GM19351 (cell line): ENCODE measurements at regions not wholly inside any gene's neighbourhood (a gene's known extent, or its start where the extent isn't known, plus 50 kb on each side); places are given as distances from the start of the nearest gene placed in this dataset.

Source experiments
- ATAC-seq: cut with Tn5 transposase; IDR thresholded peaks from one replicate; pipeline ENCODE4 v1.9.1; 2021; ENCODE audit warnings: mild to moderate bottlenecking, moderate library complexity; ENCODE audit not compliant: unreplicated experiment

DNA sequence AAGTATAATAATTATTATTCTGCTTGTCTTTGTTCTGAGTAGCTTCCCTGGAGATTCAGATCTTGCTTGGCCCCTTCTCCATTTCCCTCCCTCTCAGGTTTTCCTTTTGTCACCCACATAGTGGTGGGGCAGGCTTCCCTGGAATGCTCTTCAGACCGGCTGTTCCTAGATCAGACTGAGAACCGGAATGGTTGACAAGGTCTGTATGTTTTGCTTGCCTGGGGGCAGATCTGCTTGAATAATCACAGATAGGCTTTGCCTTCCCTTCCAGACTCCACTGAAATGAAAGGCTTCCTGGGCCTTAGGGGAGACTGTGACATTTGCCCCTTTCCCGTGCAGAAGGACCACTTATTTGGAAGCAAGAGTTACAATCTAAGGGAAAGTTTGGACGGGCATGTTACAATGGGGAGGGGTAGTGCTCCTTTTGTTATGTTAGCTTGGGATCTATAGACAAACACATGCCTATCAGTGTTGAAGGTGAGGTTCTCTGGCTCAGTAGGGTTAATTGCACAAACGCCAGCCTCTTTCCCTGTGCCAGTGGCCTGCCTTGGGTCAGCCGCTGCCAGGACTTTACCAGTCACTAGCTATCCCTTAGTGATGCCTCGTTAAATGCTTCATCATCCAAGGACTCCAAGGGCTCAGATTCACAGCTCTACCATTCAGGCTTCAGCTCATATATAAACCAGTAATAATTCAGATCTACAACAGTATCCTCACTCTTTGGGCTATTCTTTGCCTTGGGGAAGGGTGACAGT, 178.6 kb downstream of the SNAPC1 start:
- ATAC-seq, result no peak

DNA sequence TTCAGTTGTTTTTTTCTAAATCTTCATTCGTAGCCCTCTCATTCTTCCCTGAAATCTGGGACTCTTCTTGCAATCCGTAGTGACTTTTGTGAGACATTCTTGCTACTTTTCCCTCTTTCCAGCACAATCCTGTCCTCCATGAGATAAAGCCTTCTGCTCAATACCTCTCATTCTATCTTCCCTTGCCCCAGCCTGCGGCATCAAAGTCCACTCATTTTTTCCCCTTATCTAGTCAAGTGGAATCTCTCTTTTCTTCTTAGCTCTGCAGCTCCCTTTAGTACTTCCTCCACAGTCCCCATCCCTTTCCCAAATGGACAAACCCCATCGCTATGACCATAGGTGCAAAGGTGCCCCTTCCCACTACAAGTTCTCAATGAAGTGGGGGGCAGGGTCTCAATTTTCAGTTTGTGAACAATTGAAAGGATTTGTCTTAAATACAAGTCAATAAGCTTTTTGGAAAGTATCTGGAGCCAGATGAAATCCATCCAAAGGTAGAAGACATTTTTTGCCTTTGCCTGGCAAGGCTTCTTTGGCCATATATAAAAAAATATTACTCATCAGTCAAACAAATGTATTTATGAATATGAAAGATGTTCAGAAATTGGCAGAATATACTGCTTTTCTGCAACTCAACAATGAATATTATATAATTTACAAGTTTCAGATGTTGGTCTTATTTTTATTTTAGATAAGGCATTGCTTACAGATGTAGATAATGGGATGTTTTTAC, 179.4 kb downstream of the SNAPC1 start:
- ATAC-seq, result no peak

DNA sequence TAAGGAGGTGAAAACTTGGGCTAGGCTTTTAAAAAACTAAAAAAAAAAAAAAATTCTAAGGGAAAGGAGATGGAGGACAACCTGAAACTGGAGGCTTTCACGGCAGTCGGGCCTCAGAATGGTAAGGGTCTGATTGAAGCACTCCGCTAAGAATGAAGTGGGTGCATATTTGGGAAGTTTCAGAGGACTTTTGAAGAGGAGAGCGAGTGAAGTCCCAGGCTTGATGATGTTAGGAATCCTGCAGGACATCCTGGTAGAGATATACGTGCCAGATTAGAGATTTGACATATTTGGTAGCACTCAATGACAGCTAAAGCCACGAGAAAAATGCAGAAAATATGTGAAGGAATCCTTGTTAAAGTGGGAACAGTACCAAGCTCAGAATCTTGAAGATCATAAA, 186.2 kb downstream of the SNAPC1 start:
- ATAC-seq, result no peak

DNA sequence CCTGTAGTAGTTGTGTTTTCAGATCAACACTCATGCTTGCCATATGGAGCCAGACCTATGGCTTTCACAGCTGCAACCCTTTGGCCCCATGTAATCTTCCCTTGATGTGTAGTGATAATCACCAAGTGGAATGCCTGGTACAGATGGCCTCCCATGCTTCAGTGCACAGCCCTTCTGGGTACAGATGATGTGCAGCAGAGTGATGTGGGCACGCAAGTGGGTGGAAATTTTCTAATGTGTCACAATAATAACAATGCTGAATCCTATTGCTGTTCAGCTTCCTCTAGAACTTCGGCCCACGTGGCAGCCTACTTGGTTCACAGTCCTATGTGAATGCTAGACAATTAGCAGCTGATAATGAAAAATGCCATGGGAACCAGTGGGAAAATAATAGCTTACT, 188.1 kb downstream of the SNAPC1 start:
- no peak for ATAC-seq

DNA sequence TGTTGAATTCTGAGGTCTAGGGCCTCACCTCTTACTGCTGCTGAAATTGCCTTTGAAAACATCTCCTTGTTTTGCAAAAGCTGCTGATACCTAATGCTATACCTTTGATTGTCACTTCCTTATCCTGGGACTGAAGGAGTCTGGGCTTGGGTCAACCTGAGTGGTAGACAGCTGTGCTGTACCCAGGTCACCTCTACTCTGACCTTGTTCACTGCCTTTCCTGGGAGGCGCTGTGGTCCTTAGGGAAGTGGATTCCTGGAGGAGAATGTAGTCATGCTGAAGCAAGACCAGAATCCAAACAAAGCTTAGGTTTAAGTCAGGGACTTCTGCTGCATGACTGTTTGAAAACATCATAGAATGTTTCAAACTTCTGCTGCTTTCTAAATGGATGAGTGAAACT, 191.4 kb downstream of the SNAPC1 start:
- no peak for ATAC-seq

DNA sequence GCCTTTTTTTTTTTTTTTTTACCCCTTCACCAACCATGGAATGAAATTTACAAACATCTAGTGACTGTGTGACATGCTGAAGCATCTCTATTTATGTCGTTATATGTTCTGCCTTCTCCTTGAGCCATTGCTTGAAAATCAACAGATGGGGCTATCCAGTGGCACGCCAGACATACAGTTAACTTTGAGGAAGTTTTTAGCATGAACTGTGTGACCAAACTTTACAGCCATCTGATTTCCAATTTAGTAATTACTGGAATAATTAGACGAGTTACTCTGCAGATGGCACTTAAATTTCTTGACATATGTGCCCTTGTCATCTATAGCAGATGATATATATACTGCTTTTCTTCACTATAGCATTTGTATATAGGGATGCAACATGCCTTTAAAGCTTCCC, 192.1 kb downstream of the SNAPC1 start:
- no peak for ATAC-seq

DNA sequence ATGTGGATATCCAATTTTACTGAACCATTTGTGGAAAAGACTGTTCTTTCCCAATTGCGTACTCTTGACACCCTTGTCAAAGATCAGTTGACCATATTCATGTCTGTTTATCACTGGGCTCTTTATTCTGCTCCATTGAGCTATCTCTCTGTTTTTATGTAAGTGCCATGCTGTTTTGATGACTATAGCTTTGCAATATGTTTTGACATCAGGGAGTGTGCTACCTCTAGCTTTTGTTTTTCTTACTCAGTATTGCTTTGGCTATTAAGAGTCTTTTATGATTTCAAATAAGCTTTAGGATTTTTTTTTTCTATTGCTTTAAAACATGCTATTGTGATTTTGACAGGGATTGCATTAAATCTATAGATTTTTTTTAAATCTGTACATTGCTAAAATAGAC, 194.3 kb downstream of the SNAPC1 start:
- ATAC-seq, result no peak

DNA sequence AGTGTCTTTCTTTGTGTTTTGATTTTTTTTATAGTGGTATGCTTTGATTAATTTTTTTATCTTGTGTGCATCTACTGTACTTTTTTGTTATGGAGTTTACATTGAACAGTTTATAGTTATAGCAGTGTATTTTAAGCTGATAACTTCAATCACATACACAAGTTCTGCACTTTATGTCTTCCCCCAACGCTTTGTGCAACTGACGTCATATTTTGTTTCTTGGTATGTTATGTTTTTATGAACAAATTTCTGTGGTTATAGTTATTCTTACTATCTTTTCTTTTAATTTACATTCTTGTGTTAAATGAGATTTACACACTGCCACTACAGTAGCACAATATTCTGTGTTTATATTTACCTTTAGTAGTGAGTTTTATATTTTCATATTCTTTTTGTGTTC, 197.1 kb downstream of the SNAPC1 start:
- no peak for ATAC-seq

DNA sequence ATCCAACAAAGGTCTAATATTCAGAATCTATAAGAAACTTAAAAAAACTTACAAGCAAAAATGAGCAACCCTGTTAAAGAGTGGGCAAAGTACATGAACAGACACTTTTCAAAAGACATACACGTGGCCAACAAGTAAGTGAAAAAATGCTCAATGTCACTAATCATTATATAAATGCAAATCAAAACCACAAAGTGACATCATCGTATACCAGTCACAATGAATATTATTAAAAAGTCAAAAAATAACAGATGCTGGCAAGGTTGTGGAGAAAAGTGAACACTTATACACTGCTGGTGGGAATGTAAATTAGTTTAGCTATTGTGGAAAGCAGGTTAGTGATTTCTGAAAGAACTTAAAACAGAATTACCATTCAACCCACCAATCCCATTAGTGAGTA, 199.1 kb downstream of the SNAPC1 start:
- ATAC-seq, result no peak

DNA sequence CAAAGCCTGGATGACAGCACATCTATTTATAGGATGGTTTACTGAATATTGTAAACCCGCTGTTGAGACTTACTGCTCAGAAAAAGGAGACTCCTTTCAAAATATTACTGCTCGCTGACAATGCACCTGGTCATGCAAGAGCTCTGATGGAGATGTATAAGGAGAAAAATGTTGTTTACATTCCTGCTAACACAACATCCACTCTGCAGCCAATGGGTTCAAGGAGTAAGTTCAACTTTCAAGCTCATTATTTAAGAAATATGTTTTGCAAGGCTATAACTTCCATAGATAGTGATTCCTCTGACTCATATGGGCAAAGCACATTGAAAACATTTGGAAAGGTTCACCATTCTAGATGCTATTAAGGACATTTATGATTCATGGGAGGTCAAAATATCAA, 201.7 kb downstream of the SNAPC1 start:
- ATAC-seq, result no peak

DNA sequence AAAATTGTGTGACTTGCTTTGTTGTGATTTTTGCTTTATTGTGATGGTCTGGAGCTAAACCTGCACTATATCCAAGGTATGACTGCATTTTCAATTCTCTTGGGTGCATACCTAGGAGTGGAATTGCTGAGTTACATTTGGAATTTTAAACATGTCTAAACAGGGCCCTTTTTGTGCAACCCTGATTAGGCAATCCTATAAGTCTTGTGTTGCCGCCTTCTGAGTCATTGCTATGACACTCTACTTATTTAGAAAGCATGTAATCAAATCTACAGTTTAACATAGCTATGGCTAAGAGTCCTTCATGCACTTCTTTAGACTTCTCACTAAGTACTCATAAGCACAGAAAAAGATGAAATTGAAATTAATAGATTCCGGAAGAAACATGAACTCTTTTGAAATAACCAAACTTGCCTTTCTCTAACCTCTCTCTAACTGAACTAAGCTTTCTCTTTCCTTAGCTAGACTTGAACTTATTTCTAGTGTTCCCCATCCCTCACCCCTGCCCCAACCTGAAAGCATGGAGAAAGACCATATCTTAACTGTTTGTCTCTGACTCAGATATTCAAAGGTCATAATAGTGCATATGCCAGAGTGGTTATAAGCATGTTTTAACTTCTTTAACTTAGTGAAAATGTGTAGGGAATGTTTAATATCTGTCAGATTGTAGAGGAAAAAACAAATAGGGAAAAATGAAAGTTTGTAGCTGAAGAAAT, 203.0 kb downstream of the SNAPC1 start:
- no peak for ATAC-seq

DNA sequence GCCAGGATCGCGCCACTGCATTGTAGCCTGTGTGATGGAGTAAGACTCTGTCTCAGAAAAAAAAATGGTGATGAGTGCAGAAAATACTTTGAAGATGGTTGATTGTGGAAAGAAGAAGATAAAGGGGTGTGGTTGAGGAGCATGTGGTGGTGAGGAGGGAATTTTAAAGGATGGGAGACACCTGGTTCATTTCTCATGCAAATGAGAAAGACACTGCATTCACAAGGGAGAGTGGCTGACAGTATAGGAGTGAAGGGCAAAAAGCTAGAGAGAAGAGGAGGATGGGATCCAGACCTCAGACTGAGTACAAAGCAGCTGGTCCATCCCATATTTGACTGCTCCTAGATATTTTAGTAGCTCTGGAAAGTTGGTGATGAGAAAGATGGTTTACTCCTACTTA, 206.0 kb downstream of the SNAPC1 start:
- ATAC-seq, result no peak

DNA sequence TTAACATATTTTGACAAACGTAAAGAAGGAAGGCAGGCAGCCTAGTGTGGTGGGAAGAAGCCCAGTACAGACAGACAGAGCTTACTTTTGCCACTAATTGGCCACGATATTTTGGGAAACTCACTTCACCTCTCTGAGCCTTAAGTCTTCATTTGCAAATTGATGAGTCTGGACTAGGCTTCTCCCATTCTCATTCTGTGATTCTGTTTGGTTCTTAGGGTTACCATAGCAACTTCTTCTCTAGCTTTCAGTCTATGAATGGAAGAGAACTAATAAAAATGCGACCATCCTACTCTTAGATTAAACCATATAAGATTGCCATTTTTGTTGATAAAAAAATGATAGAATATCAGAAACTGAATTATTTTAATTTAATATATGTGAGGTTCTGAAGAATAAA, 210.5 kb downstream of the SNAPC1 start:
- no peak for ATAC-seq

DNA sequence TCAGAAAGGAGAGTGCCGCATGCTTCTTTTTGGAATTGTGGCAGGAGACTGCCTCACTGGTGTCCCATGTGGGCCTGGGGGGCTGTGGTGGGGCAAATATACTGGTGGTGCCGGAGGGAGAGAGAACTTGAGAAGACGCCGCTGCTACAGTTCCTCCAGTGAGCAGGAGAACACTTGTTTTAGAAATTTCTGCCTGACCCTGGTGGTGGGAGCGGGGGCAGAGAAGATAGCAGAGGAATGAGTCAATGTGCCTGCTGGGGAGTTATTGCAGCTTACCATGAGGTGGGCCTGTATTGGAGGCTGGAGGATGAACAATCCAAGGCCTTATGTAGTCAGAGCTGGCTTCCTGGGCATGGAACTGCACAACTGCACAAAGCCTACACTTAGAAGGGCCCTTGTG, 211.8 kb downstream of the SNAPC1 start:
- ATAC-seq, result no peak

DNA sequence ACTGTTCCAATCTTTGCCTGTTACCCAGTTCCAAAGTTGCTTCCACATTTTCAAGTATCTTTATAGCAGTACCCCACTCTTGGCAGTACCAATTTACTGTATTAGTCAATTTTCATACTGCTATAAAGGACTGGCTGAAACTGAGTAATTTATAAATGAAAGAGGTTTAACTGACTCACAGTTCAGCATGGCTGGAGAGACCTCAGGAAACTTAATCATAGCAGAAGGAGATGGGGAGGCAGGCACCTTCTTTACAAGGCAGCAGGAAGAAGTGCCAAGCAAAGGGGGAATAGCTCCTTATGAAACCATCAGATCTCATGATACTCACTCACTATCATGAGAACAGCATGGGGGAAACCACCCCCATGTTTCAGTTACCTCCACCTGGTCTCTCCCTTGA, 215.0 kb downstream of the SNAPC1 start:
- ATAC-seq, result no peak

DNA sequence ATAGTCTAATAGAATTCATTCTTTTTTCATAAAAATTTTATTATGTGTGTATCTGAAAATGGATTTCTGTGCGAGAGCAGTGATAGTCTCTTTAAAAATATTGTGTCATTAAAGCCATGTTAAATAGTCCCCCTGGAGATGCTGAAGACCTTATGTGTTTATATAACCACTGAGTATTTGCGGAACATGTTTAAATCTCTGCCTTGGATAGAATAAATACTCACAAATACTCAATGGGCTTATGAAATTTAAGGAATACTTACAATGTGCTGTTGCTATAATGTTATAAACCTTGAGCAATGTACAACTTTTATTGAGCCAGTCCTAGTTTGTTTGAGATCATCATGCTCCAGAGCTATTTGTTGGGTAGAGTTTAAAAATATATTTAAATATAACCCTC, 226.0 kb downstream of the SNAPC1 start:
- ATAC-seq, result no peak

DNA sequence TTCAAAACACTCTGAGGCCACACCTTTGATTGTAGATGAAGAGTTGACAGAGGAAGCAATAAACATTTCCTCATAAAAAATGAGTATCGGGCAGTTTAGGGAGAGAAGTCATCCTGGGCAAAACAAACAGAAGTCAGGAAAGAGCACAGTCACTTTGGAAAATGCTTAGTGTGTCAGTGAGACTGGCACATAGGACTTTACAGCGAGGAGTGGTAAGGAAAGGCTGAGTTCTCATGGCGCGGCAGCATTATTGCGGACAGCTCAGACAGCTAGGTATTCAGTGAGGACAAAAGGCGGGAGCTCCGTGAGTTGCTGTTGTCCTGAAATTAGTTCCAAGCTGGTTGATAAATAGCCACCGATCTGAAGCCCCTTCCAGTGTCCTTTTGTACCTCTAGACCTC, 229.9 kb downstream of the SNAPC1 start:
- no peak for ATAC-seq

DNA sequence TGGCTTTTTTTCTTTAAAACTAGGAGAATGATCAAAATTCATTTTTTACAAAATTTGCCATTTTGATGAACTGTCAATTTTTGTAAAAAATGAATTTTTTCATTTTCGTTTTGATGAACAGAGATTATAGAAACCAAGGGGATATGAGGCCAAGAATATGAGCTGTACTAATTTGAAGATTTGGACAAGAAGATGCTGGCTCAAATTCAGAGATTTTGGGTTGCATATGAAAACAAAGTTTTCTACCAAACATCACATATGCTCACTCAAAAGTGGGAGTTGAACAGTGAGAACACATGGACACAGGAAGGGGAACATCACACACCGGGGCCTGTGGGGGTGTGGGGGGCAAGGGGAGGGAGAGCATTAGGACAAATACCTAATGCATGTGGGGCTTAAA, 230.7 kb downstream of the SNAPC1 start:
- no peak for ATAC-seq

DNA sequence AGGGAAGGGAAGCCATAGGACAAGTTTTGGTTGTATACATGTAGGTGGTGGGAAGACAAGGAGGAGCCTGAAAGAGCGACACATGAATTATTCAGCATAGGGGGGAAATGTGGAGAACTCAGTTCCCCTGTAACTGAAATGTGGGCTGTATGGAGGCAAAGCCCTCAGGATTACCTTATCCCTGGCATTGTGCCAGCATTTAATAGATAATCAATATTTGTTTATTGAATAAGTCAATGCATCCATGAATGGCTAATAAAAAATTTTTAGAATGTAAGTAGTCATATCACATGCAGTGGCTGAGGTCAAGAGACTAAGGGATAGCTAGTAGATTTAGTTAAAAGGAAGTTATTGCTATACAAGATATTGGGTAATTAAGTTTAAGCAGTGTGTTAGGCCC, 232.4 kb downstream of the SNAPC1 start:
- ATAC-seq, result no peak

DNA sequence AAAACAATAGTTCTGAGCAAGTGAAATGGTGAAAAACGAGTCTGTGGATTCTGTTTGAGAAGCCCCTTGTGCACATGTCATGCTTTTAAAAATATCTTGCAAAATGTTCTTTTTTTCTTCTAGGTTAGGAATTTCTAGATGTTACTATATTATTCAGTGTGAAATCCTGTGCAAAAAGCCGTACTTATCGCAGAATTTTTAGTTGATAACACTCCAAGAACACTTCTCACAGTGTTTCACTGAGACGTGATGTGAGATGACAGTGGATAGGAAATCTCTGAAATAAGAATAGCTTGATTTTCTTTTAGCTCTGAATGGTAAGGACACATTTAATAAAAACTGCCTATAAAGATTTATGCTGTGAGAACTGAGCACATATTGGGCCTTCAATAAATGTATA, 234.5 kb downstream of the SNAPC1 start:
- ATAC-seq, result no peak

DNA sequence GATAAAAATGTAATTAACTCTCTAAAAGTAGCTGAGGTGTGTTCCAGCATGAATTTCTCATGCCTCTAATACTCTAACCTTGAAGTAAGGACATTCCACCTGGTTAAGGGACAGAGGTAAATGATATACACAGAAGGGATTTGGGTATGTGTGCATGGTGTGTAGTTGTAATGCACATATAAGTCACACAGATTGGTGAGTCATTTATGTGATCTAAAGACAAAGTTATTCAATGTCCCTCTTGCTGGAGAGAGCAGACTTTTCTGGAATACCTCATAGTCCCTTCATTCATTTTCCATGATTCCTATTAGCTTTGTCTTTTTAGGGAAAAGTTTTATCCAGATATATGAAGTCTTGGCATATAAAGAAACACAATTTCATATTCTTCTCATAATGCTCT, 234.9 kb downstream of the SNAPC1 start:
- no peak for ATAC-seq

DNA sequence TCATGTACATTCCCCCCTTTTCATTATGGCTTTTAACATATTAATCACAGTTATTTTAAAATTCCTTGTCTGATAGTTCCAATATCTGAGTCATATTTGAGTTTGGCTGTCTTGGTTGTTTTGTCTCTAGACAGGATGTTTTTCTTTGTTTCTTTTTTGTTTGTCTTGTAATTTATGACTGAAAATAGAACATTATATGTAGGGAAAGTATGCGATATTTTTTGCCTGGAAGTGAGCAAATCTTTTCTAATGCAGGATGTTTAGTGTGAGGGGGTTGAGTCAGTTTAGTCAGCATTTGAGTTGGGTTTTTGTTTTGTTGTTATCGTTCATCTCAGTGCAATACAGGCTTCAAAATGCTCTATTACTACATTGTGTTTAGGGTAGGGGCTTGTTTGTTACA, 239.7 kb downstream of the SNAPC1 start:
- ATAC-seq, result no peak
